ENCODE measurements at regions not wholly inside any gene's neighbourhood (a gene's known extent, or its start where the extent isn't known, plus 50 kb on each side); places are given as distances from the start of the nearest gene placed in this dataset.

DNA sequence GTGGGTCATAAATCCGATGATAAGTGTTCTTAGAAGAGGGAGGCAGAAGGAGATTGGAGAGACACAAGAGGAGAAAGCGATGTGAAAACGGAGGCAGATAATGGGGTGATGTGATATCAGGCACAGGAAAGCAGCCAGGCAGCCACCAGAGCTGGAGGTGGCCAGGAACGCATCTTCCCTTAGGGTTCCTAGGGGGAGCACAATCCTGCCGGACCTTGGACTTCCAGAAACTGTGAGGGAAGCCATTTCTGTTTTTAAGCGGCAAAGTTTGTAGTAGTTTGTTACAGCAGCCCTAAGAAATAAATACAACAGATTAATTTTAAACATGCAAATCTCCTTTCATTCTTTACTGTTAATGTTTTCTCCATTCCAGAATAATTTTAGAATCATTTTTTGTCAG, 259.9 kb upstream of the TMC3 start:
- Histone ChIP-seq H3K4me3 (ENCODE audit: low read length) (no peak overlapping the region), H3K9me3 (ENCODE audit: low read length) (no peaks in the 10 kb centered on the region), H2AFZ (ENCODE audit: low read length) (no peak overlapping the region), H3K9ac (ENCODE audit: low read length) (no peak overlapping the region), H3K79me2 (ENCODE audit: low read length) (no peaks in the 10 kb centered on the region), H4K20me1 (ENCODE audit: insufficient read depth, low read depth, low read length) (no peaks in the 10 kb centered on the region), H3K27ac (ENCODE audit: low read length) (no peak overlapping the region), H3K36me3 (ENCODE audit: insufficient read depth, low read length) (no peaks in the 10 kb centered on the region), H3K4me2 (ENCODE audit: low read depth, low read length, poor library complexity, severe bottlenecking) (no peak overlapping the region), H3K27me3 (ENCODE audit: low read length) (no peaks in the 10 kb centered on the region), H3K9me2 (replicated peaks; ENCODE audit: insufficient read depth, low read length) (no peaks in the 10 kb centered on the region), H3K4me1 (ENCODE audit: low read length) (no peaks in the 10 kb centered on the region)
- no peak for DNase-seq

DNA sequence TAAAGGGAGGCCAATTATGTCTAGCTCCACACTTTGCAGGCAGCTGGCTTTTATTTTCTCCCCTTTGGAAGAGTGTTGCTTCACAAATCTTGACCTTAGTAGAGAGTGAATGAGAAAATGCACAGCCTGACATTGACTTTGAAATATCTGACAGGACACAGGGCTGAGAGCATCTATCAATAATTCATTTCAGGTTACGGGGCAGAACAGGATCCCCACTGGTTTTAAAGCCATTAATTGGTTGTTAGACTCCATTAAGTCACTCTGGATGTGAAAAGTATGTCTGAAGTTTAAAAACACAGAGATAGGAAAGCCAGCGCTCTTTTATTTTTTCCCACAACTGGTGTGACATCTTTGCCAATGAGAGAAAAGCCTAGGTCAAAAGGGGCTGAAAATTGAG, 251.9 kb upstream of the TMC3 start:
- DNase-seq: no peak
- Histone ChIP-seq H3K9me2 (replicated peaks; ENCODE audit: insufficient read depth, low read length) (no peaks in the 10 kb centered on the region), H3K27me3 (ENCODE audit: low read length) (no peaks in the 10 kb centered on the region), H3K9ac (ENCODE audit: low read length) (no peak overlapping the region), H4K20me1 (ENCODE audit: insufficient read depth, low read depth, low read length) (no peaks in the 10 kb centered on the region), H3K4me2 (ENCODE audit: low read depth, low read length, poor library complexity, severe bottlenecking) (no peak overlapping the region), H3K36me3 (ENCODE audit: insufficient read depth, low read length) (no peaks in the 10 kb centered on the region), H3K27ac (ENCODE audit: low read length) (no peak overlapping the region), H2AFZ (ENCODE audit: low read length) (no peak overlapping the region), H3K79me2 (ENCODE audit: low read length) (no peaks in the 10 kb centered on the region), H3K4me3 (ENCODE audit: low read length) (no peak overlapping the region), H3K9me3 (ENCODE audit: low read length) (no peaks in the 10 kb centered on the region), H3K4me1 (ENCODE audit: low read length) (no peaks in the 10 kb centered on the region)

DNA sequence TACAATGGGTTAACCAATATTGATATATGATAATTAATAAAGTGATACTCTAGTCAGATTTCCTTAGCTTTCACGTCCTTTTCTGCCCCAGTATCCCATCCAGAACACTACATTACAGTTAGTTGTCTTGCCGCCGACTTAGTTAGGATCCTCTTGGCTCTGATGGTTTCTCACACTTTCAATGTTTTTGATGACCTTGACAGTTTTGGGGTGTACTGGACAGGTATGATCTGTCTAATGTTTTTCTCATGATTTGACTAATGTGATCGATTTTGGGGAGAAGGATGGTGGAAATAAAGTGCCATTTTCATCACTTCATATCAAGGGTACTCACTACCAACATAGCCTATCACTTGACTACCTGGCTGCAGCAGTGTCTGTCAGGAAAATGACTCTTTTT, 245.0 kb upstream of the TMC3 start:
- Histone ChIP-seq H3K4me1 (ENCODE audit: low read length) (no peaks in the 10 kb centered on the region), H3K27me3 (ENCODE audit: low read length) (no peaks in the 10 kb centered on the region), H3K4me3 (ENCODE audit: low read length) (no peak overlapping the region), H3K27ac (ENCODE audit: low read length) (no peak overlapping the region), H3K9ac (ENCODE audit: low read length) (no peak overlapping the region), H3K4me2 (ENCODE audit: low read depth, low read length, poor library complexity, severe bottlenecking) (no peak overlapping the region), H3K9me2 (replicated peaks; ENCODE audit: insufficient read depth, low read length) (no peaks in the 10 kb centered on the region), H3K9me3 (ENCODE audit: low read length) (no peaks in the 10 kb centered on the region), H4K20me1 (ENCODE audit: insufficient read depth, low read depth, low read length) (no peaks in the 10 kb centered on the region), H2AFZ (ENCODE audit: low read length) (no peak overlapping the region), H3K79me2 (ENCODE audit: low read length) (no peaks in the 10 kb centered on the region), H3K36me3 (ENCODE audit: insufficient read depth, low read length) (no peaks in the 10 kb centered on the region)
- no peak for DNase-seq

DNA sequence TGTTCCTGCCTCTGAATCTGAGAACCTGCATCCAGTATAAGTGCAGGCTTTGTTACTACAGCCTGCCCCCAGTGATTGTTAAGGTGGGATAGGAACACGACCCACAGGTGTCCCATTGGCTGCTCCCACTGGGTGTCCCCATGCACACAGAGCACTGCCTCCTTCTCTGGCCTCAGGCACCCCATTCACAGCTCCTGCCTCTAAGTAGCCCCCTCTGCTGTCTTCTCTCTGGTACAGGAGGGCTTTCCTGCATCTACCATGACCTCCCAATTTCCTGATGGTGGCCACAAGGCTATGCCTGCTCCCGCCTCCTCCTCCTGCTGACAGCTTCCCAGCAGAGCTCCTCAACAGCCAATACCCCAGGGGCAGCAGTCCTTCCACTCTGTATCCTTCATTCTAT, 238.6 kb upstream of the TMC3 start:
- H2AFZ ChIP-seq (ENCODE audit: low read length): no peak overlapping the region
- H4K20me1 ChIP-seq (ENCODE audit: insufficient read depth, low read depth, low read length): no peaks in the 10 kb centered on the region
- H3K79me2 ChIP-seq (ENCODE audit: low read length): no peaks in the 10 kb centered on the region
- H3K4me2 ChIP-seq (ENCODE audit: low read depth, low read length, poor library complexity, severe bottlenecking): no peak overlapping the region
- no peak overlapping the region for H3K27ac ChIP-seq (ENCODE audit: low read length)
- no peak overlapping the region for H3K4me3 ChIP-seq (ENCODE audit: low read length)
- no peaks in the 10 kb centered on the region for H3K27me3 ChIP-seq (ENCODE audit: low read length)
- H3K4me1 ChIP-seq (ENCODE audit: low read length): no peaks in the 10 kb centered on the region
- no peaks in the 10 kb centered on the region for H3K9me2 ChIP-seq (replicated peaks; ENCODE audit: insufficient read depth, low read length)
- no peak overlapping the region for H3K9ac ChIP-seq (ENCODE audit: low read length)
- DNase-seq: no peak
- H3K36me3 ChIP-seq (ENCODE audit: insufficient read depth, low read length): no peaks in the 10 kb centered on the region
- no peaks in the 10 kb centered on the region for H3K9me3 ChIP-seq (ENCODE audit: low read length)

DNA sequence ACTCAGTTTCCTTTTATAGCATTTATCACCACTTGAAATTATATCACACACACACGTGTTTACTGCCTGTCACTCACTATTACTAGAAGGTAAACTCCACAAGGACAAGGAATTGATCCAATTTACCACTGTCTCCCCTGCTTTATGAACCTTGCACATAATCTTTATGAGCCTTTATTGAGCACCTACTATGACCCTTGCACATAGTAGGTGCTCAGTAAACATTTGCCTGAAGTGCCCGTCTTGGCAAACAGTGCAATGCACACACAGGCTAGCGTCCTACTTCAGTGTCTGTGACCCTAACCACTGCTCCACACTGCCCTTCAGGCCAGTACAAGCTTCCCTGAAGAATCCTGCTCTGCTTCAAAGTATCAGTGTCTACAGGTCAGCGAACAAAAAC, 237.7 kb upstream of the TMC3 start:
- no peak overlapping the region for H3K27ac ChIP-seq (ENCODE audit: low read length)
- H3K4me1 ChIP-seq (ENCODE audit: low read length): no peaks in the 10 kb centered on the region
- no peaks in the 10 kb centered on the region for H3K79me2 ChIP-seq (ENCODE audit: low read length)
- no peaks in the 10 kb centered on the region for H3K9me3 ChIP-seq (ENCODE audit: low read length)
- no peaks in the 10 kb centered on the region for H4K20me1 ChIP-seq (ENCODE audit: insufficient read depth, low read depth, low read length)
- H3K4me3 ChIP-seq (ENCODE audit: low read length): no peak overlapping the region
- no peaks in the 10 kb centered on the region for H3K9me2 ChIP-seq (replicated peaks; ENCODE audit: insufficient read depth, low read length)
- no peaks in the 10 kb centered on the region for H3K27me3 ChIP-seq (ENCODE audit: low read length)
- no peak overlapping the region for H3K4me2 ChIP-seq (ENCODE audit: low read depth, low read length, poor library complexity, severe bottlenecking)
- no peak overlapping the region for H3K9ac ChIP-seq (ENCODE audit: low read length)
- DNase-seq: no peak
- no peaks in the 10 kb centered on the region for H3K36me3 ChIP-seq (ENCODE audit: insufficient read depth, low read length)
- no peak overlapping the region for H2AFZ ChIP-seq (ENCODE audit: low read length)

DNA sequence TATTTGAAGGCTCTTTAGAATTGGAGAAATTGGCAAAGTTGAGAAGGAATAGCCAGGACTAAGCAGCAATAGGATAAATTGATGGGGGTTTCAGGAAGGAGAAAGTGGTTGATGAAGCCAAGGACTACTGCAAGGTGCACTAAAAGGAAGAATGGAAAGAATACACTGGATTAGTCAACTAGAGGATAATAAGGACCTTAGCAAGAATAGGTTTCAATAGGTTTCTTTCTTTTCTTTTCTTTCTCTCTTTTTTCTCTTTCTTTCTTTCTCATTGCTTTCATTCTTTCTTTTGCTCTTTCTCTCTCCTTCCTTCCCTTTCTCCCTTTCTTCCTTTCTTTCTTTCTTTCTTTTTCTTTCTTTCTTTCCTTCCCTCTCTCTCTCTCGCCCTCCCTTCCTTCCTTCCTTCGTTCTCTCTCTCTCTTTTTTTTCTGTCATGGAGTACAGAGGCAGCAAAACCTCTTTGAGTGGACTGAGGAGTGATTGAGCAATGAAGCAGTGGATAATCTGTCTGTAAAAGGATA, 234.4 kb upstream of the TMC3 start:
- H3K79me2 ChIP-seq (ENCODE audit: low read length): no peaks in the 10 kb centered on the region
- H2AFZ ChIP-seq (ENCODE audit: low read length): no peak overlapping the region
- H3K4me2 ChIP-seq (ENCODE audit: low read depth, low read length, poor library complexity, severe bottlenecking): no peak overlapping the region
- H3K27ac ChIP-seq (ENCODE audit: low read length): no peak overlapping the region
- no peaks in the 10 kb centered on the region for H3K27me3 ChIP-seq (ENCODE audit: low read length)
- H3K9me3 ChIP-seq (ENCODE audit: low read length): no peaks in the 10 kb centered on the region
- H3K9me2 ChIP-seq (replicated peaks; ENCODE audit: insufficient read depth, low read length): no peaks in the 10 kb centered on the region
- no peak for DNase-seq
- H3K36me3 ChIP-seq (ENCODE audit: insufficient read depth, low read length): no peaks in the 10 kb centered on the region
- no peaks in the 10 kb centered on the region for H4K20me1 ChIP-seq (ENCODE audit: insufficient read depth, low read depth, low read length)
- no peak overlapping the region for H3K4me3 ChIP-seq (ENCODE audit: low read length)
- no peaks in the 10 kb centered on the region for H3K4me1 ChIP-seq (ENCODE audit: low read length)
- no peak overlapping the region for H3K9ac ChIP-seq (ENCODE audit: low read length)

DNA sequence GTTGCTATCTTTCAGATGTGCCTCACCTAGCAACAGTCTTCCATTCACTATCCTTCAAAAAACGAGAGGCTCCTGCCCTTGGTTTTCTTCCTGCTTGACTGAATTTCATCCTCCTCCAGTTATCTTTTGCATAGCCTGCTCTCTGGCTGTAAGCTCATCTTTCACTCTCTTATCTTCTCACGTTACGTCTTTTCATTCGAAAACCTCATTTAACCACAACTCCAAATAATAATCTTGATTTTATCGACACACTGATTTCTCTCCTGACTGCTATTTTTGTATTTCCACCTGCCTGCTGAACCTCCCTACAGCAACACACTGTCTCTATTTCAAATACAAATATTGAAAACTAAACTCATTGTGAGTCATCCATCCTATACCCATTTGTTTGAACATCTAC, 230.7 kb upstream of the TMC3 start:
- Histone ChIP-seq H3K4me2 (ENCODE audit: low read depth, low read length, poor library complexity, severe bottlenecking) (no peak overlapping the region), H4K20me1 (ENCODE audit: insufficient read depth, low read depth, low read length) (no peaks in the 10 kb centered on the region), H3K9ac (ENCODE audit: low read length) (no peak overlapping the region), H3K9me2 (replicated peaks; ENCODE audit: insufficient read depth, low read length) (no peaks in the 10 kb centered on the region), H3K79me2 (ENCODE audit: low read length) (no peaks in the 10 kb centered on the region), H3K27ac (ENCODE audit: low read length) (no peak overlapping the region), H2AFZ (ENCODE audit: low read length) (no peak overlapping the region), H3K27me3 (ENCODE audit: low read length) (no peaks in the 10 kb centered on the region), H3K4me3 (ENCODE audit: low read length) (no peak overlapping the region), H3K9me3 (ENCODE audit: low read length) (peaks cover 3% of the 10 kb centered on the region; the same call in 1 of the 2 replicates), H3K36me3 (ENCODE audit: insufficient read depth, low read length) (no peaks in the 10 kb centered on the region), H3K4me1 (ENCODE audit: low read length) (no peaks in the 10 kb centered on the region)
- DNase-seq: no peak

DNA sequence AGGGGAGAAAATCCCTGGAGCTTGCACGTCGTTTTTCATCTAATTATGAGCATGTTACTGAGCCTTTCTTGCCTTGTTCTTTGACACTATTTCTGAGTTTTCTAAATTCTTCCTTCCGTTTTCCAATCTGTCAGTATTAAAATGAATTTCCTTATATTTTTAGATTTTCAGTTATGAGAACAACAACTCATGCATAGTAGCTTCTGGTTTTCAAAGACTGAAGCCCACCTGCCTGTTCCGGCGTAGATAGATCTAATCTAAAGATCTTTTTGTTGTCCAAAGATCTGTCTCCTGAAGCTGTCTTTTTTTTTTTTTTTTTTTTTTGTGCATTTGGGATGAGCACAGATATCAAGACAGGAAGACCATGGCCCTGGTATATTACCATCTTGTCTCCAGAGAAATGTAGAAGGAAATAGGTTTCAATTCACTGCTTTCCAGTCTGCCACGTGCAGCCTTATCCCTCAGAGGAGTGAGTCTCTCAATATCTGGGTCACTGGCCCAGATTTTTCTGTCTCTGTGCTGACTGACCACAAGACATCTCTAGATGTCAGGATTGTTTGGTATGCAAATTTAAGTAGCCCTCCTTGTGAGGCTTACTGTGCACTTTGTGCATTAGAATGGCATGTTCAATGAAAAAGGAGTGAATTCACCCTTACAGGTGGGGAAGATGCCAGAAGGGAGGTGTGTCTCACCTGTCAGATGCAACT, 222.3 kb upstream of the TMC3 start:
- no peak overlapping the region for H2AFZ ChIP-seq (ENCODE audit: low read length)
- H3K4me2 ChIP-seq (ENCODE audit: low read depth, low read length, poor library complexity, severe bottlenecking): no peak overlapping the region
- H4K20me1 ChIP-seq (ENCODE audit: insufficient read depth, low read depth, low read length): no peaks in the 10 kb centered on the region
- H3K9me3 ChIP-seq (ENCODE audit: low read length): no peaks in the 10 kb centered on the region
- no peak overlapping the region for H3K4me3 ChIP-seq (ENCODE audit: low read length)
- no peaks in the 10 kb centered on the region for H3K4me1 ChIP-seq (ENCODE audit: low read length)
- DNase-seq: no peak
- H3K27me3 ChIP-seq (ENCODE audit: low read length): no peaks in the 10 kb centered on the region
- no peaks in the 10 kb centered on the region for H3K9me2 ChIP-seq (replicated peaks; ENCODE audit: insufficient read depth, low read length)
- no peak overlapping the region for H3K27ac ChIP-seq (ENCODE audit: low read length)
- no peaks in the 10 kb centered on the region for H3K79me2 ChIP-seq (ENCODE audit: low read length)
- H3K36me3 ChIP-seq (ENCODE audit: insufficient read depth, low read length): no peaks in the 10 kb centered on the region
- no peak overlapping the region for H3K9ac ChIP-seq (ENCODE audit: low read length)
